GM12878 (cell line): ENCODE measurements at regions not wholly inside any gene's neighbourhood (a gene's known extent, or its start where the extent isn't known, plus 50 kb on each side); places are given as distances from the start of the nearest gene placed in this dataset.

Experiments used
- ATAC-seq: fragments of 200-7000 bp; cut with Tn5 transposase; 3 replicates; pipeline ENCODE4 v1.9.1; 2020; ENCODE audit warnings: mild to moderate bottlenecking, moderate library complexity
- BruUV-seq: library from RNA; stranded (reverse); fragments of 400-500 nt; replicated peaks from 2 replicates; lab custom pipeline; 2021; lab: Mats Ljungman, UMichigan
- CTCF ChIA-PET: fragments of 300-600 bp; sonication (Branson Sonifier 250); formaldehyde crosslinking; extraction: SDS; loops from one replicate; lab custom pipeline; 2021; ENCODE audit warnings: inconsistent platforms; lab: Yijun Ruan, JAX
- POLR2A ChIA-PET: fragments of 350-600 bp; formaldehyde crosslinking; extraction: SDS; loops from one replicate; lab custom pipeline; 2021; ENCODE audit warnings: inconsistent platforms; lab: Charles Lee
- RAD21 ChIA-PET: fragments of 300-600 bp; sonication (Branson Sonifier 250); formaldehyde crosslinking; loops from one replicate; lab custom pipeline; 2023; ENCODE audit warnings: antibody characterized with exemption; ENCODE audit not compliant: unreplicated experiment; lab: Charles Lee
- SMC1A ChIA-PET: fragments of 300-600 bp; sonication (Branson Sonifier 250); formaldehyde crosslinking; loops from one replicate; lab custom pipeline; 2023; ENCODE audit not compliant: unreplicated experiment, uncharacterized antibody; lab: Charles Lee
- DNase-seq: peaks from one replicate; pipeline ENCODE4 v3.0.0-alpha.2; 2011; ENCODE audit warnings: low read depth, low spot score
- FAIRE-seq: peaks from 3 replicates; lab custom pipeline; 2011; peaks lifted over from hg19 to GRCh38; lab: Jason Lieb, UNC
- H2AFZ ChIP-seq: 2 replicates; pipeline ENCODE4 v1.6.0; 2011; ENCODE audit warnings: low read depth, low read length, control low read depth; ENCODE audit not compliant: control insufficient read depth
- H3K27ac ChIP-seq: 2 replicates; pipeline ENCODE4 v1.5.1; 2011; ENCODE audit warnings: control low read depth; ENCODE audit not compliant: control insufficient read depth, insufficient read depth
- H3K27me3 ChIP-seq, 2 experiments: replicated peaks in 1 of 2; 2 replicates each; pipeline versions ENCODE4 v1.6.0 to v1.6.1; 2011; ENCODE audit warnings: low read length in 1 of 2; ENCODE audit not compliant: control insufficient read depth in 2 of 2, insufficient read depth in 2 of 2
- H3K36me3 ChIP-seq, 2 experiments: 2 replicates each; pipeline ENCODE4 v1.5.1; 2011; ENCODE audit warnings: low read length in 1 of 2; ENCODE audit not compliant: control insufficient read depth in 2 of 2, insufficient read depth in 2 of 2
- H3K4me1 ChIP-seq: 2 replicates; pipeline ENCODE4 v1.6.1; 2011; ENCODE audit warnings: mild to moderate bottlenecking, low read length, moderate library complexity, mixed read lengths; ENCODE audit not compliant: control insufficient read depth, insufficient read depth
- H3K4me2 ChIP-seq: 2 replicates; pipeline ENCODE4 v1.6.0; 2011; ENCODE audit warnings: control low read depth; ENCODE audit not compliant: control insufficient read depth, insufficient read depth
- H3K4me3 ChIP-seq: fragments of 200-600 bp; sonication (generic); 2 replicates; pipeline ENCODE4 v1.5.1; 2016
- H3K79me2 ChIP-seq: 2 replicates; pipeline ENCODE4 v1.6.0; 2011; ENCODE audit warnings: low read length; ENCODE audit not compliant: control insufficient read depth, insufficient read depth
- H3K9ac ChIP-seq: 2 replicates; pipeline ENCODE4 v1.8.0; 2011; ENCODE audit warnings: low read length, control low read depth, mixed read lengths; ENCODE audit not compliant: control insufficient read depth, insufficient read depth
- H3K9me3 ChIP-seq: replicated peaks from 3 replicates; pipeline ENCODE4 v1.5.1; 2011; ENCODE audit warnings: mild to moderate bottlenecking, low read length; ENCODE audit not compliant: control insufficient read depth, insufficient read depth
- H4K20me1 ChIP-seq: 2 replicates; pipeline ENCODE4 v1.6.0; 2011; ENCODE audit not compliant: control insufficient read depth, insufficient read depth
- BCLAF1 ChIP-seq: fragments of 450-650 bp; IDR thresholded peaks from 2 replicates; pipeline ENCODE4 v1.6.1; 2017; ENCODE audit warnings: antibody characterized with exemption, mild to moderate bottlenecking, moderate library complexity
- CHD2 ChIP-seq: IDR thresholded peaks from 2 replicates; pipeline ENCODE4 v1.6.1; 2011; ENCODE audit warnings: low read depth, low read length, improper control_type of control experiment, borderline replicate concordance
- EED ChIP-seq: sonication (generic); IDR thresholded peaks from 2 replicates; pipeline ENCODE4 v1.6.1; 2016; ENCODE audit warnings: antibody characterized with exemption, low read depth
- ETV6 ChIP-seq, 2 experiments: fragments of 450-650 bp in 1 of 2; IDR thresholded peaks in 1 of 2; conservative IDR thresholded peaks in 1 of 2; 2 replicates each; pipeline ENCODE4 v1.6.1; 2014; ENCODE audit warnings: antibody characterized with exemption in 1 of 2, borderline replicate concordance in 1 of 2, low read depth in 1 of 2, mild to moderate bottlenecking in 1 of 2, moderate library complexity in 1 of 2
- MAX ChIP-seq: IDR thresholded peaks from 2 replicates; pipeline ENCODE4 v1.6.1; 2012; ENCODE audit warnings: low read depth, low read length, improper control_type of control experiment
- POLR2AphosphoS5 ChIP-seq: IDR thresholded peaks from 2 replicates; pipeline ENCODE4 v1.6.1; 2011; ENCODE audit warnings: mild to moderate bottlenecking, low read length, inconsistent platforms
- RCOR1 ChIP-seq: conservative IDR thresholded peaks from 2 replicates; pipeline ENCODE4 v1.6.1; 2012; ENCODE audit warnings: low read depth, low read length, improper control_type of control experiment
- RUNX3 ChIP-seq: IDR thresholded peaks from 2 replicates; pipeline ENCODE4 v1.6.1; 2012; ENCODE audit warnings: low read length, inconsistent platforms
- SMAD1 ChIP-seq: fragments of 450-650 bp; IDR thresholded peaks from 2 replicates; pipeline ENCODE4 v1.6.1; 2018; ENCODE audit warnings: mild to moderate bottlenecking, low read depth; ENCODE audit not compliant: partially characterized antibody
- SPI1 ChIP-seq: IDR thresholded peaks from 2 replicates; pipeline ENCODE4 v1.6.1; 2011; ENCODE audit warnings: low read depth, mild to moderate bottlenecking, low read length, moderate library complexity, borderline replicate concordance; ENCODE audit not compliant: insufficient read depth
- TAF1 ChIP-seq: IDR thresholded peaks from 2 replicates; pipeline ENCODE4 v1.6.1; 2011; ENCODE audit warnings: mild to moderate bottlenecking, low read depth, low read length, borderline replicate concordance
- YY1 ChIP-seq: IDR thresholded peaks from 2 replicates; pipeline ENCODE4 v1.6.1; 2011; ENCODE audit warnings: low read depth, mild to moderate bottlenecking, low read length
- ZNF207 ChIP-seq: fragments of 450-650 bp; IDR thresholded peaks from 2 replicates; pipeline ENCODE4 v1.6.1; 2014; ENCODE audit warnings: antibody characterized with exemption, mild to moderate bottlenecking, borderline replicate concordance
- WGBS: methylation state at CpG from one replicate; pipeline ENCODE4 v1.1.6; 2016; ENCODE audit warnings: low lambda C conversion rate; ENCODE audit not compliant: insufficient replicate concordance, insufficient coverage; ENCODE audit errors: missing lambda C conversion rate; 5-methylcytosine and 5-hydroxymethylcytosine counted together
- in situ Hi-C: fragments of 300-500 bp; cut with MboI; formaldehyde crosslinking; loops from 9 replicates; pipeline ENCODE4 v1.14.3; 2018; ENCODE audit warnings: mixed read lengths
- intact Hi-C: fragments of 100-400 bp; cut with micrococcal nuclease; formaldehyde crosslinking; loops from one replicate; pipeline ENCODE4 v1.14.2; 2022; ENCODE audit not compliant: unreplicated experiment

- H3K4me3 ChIP-seq, result no peak overlapping the region
- H2AFZ ChIP-seq, result no peak overlapping the region
- POLR2A ChIA-PET, result interaction anchor here (0.6 kb wide), 1 partner anchor 11 kb away, joined by 4 read pairs; no protein-coding TSS in a partner anchor
- no peaks in the 10 kb centered on the region for H3K79me2 ChIP-seq
- DNase-seq (no peak), FAIRE-seq (no peak), ATAC-seq (no peak)
- WGBS, result 18% methylated on average over 2 of the region's 2 CpGs
- H3K36me3 ChIP-seq, result no peaks in the 10 kb centered on the region
- no peaks in the 10 kb centered on the region for H3K27me3 ChIP-seq
- H4K20me1 ChIP-seq, result no peaks in the 10 kb centered on the region
- no peak overlapping the region for H3K9ac ChIP-seq
- H3K9me3 ChIP-seq, result no peaks in the 10 kb centered on the region
- no peaks in the 10 kb centered on the region for H3K4me1 ChIP-seq
- in situ Hi-C loops, result no loop called here
- CTCF ChIA-PET, result interaction anchor here (1.5 kb wide), 1 partner anchor 38 kb away, joined by 3 read pairs; no protein-coding TSS in a partner anchor
- SMC1A ChIA-PET, result interaction anchor here (0.7 to 1.3 kb wide), 2 partner anchors 12 to 170 kb away, joined by 3 to 5 read pairs; no protein-coding TSS in a partner anchor
- no TSS peak for BruUV-seq
- no peak overlapping the region for H3K27ac ChIP-seq
- TF ChIP-seq EED (no peak), TAF1 (no peak)
- intact Hi-C loops, result no loop called here
- RAD21 ChIA-PET, result interaction anchor here (0.7 to 0.8 kb wide), 2 partner anchors 40 to 43 kb away, joined by 3 read pairs; no protein-coding TSS in a partner anchor
- H3K4me2 ChIP-seq, result no peak overlapping the region
These were observed 55.2 kb upstream of the ACTBL2 start for GRCh38 chr5:57537811-57538210.

- Histone ChIP-seq H3K79me2 (no peaks in the 10 kb centered on the region), H4K20me1 (no peaks in the 10 kb centered on the region), H3K9ac (no peak overlapping the region), H3K4me3 (no peak overlapping the region), H3K4me1 (peaks cover 3% of the 10 kb centered on the region), H3K36me3 (no peaks in the 10 kb centered on the region), H3K27ac (no peak overlapping the region), H3K27me3 (no peaks in the 10 kb centered on the region), H3K4me2 (no peak overlapping the region), H3K9me3 (no peaks in the 10 kb centered on the region), H2AFZ (no peak overlapping the region)
- DNase-seq, result no peak
- FAIRE-seq, result no peak
- POLR2A ChIA-PET, result no interaction called here
- RAD21 ChIA-PET, result no interaction called here
- WGBS, result 46% methylated on average over 4 of the region's 4 CpGs
- BruUV-seq, result no TSS peak
- no peak for ATAC-seq
- SMC1A ChIA-PET, result no interaction called here
- in situ Hi-C loops (no loop called here), intact Hi-C loops (no loop called here)
- CTCF ChIA-PET, result no interaction called here
- TF ChIP-seq MAX (no peak), YY1 (no peak), BCLAF1 (no peak), RCOR1 (no peak), RUNX3 (no peak), ETV6 (conservative IDR thresholded peaks at IDR 0.05 in 1 of 2, IDR thresholded peaks at IDR 0.05 in 1 of 2; ENCODE audit: borderline replicate concordance in 1 of 2, low read depth in 1 of 2) (no peak), POLR2AphosphoS5 (no peak), SMAD1 (no peak), SPI1 (no peak), ZNF207 (no peak), CHD2 (no peak)
These were observed 50.2 kb upstream of the ACTBL2 start for GRCh38 chr5:57532513-57533497.
